ENCODE measurements at regions not wholly inside any gene's neighbourhood (a gene's known extent, or its start where the extent isn't known, plus 50 kb on each side); places are given as distances from the start of the nearest gene placed in this dataset.

DNA sequence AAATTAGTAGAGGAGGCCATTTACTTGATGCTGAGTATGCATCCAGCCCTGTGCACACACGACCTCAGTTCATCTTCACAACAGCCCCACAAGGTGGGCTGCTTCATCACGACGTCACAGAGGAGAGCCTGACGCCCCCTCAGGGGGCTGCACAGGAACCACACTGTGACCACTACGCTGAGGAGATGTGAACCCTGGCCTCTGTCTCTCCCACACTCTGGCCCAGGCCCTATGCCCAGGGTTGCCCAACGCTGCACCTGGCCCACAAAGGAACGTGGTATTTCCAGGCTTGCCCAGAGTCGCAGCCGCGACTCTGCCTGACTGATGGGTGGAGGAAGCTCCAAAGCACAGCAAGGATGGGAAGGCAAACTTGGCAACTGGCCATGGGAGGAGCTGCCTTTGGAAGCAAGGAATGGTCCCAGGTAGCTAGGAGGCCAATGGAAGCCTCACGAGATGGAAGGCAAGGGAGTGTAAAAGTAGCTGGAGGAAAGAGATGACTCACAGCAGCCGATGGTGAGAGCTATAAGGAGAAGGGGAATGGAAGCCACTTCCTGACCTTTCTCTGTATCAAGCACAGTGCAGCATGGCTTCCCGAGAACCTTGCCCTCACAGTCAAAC is 226.0 kb downstream of the KLF13 start:
- TF ChIP-seq, protein P1, sequence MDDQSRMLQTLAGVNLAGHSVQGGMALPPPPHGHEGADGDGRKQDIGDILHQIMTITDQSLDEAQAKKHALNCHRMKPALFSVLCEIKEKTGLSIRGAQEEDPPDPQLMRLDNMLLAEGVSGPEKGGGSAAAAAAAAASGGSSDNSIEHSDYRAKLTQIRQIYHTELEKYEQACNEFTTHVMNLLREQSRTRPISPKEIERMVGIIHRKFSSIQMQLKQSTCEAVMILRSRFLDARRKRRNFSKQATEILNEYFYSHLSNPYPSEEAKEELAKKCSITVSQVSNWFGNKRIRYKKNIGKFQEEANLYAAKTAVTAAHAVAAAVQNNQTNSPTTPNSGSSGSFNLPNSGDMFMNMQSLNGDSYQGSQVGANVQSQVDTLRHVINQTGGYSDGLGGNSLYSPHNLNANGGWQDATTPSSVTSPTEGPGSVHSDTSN (IDR thresholded peaks at IDR 0.05), result no peak
- TF ChIP-seq, protein P2, sequence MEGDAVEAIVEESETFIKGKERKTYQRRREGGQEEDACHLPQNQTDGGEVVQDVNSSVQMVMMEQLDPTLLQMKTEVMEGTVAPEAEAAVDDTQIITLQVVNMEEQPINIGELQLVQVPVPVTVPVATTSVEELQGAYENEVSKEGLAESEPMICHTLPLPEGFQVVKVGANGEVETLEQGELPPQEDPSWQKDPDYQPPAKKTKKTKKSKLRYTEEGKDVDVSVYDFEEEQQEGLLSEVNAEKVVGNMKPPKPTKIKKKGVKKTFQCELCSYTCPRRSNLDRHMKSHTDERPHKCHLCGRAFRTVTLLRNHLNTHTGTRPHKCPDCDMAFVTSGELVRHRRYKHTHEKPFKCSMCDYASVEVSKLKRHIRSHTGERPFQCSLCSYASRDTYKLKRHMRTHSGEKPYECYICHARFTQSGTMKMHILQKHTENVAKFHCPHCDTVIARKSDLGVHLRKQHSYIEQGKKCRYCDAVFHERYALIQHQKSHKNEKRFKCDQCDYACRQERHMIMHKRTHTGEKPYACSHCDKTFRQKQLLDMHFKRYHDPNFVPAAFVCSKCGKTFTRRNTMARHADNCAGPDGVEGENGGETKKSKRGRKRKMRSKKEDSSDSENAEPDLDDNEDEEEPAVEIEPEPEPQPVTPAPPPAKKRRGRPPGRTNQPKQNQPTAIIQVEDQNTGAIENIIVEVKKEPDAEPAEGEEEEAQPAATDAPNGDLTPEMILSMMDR (IDR thresholded peaks at IDR 0.05), result no peak
- TF ChIP-seq POLR2A (IDR thresholded peaks at IDR 0.05; ENCODE audit: low read length) (no peak), RAD21 (conservative IDR thresholded peaks at IDR 0.05 in 1 of 2, IDR thresholded peaks at IDR 0.05 in 1 of 2) (no peak), NR3C1 (IDR thresholded peaks at IDR 0.05) (no peak)

Data from A549 (cell line).